Adrenal gland (tissue), 9 donors: ENCODE measurements at regions not wholly inside any gene's neighbourhood (a gene's known extent, or its start where the extent isn't known, plus 50 kb on each side); places are given as distances from the start of the nearest gene placed in this dataset.

Experiments used
- DNase-seq, 7 donors: peaks; one replicate each; pipeline ENCODE4 v3.0.0-alpha.2; 2019 to 2020
- H3K27ac ChIP-seq, 5 donors: fragments of 200-600 bp; sonication (generic) in 4 of 5; 1 replicate in 3 of 5; 2 replicates in 2 of 5; pipeline versions ENCODE4 v1.5.1 to v1.8.0; 2016 to 2020; ENCODE audit warnings: mild to moderate bottlenecking in 1 of 5
- H3K27me3 ChIP-seq: fragments of 200-600 bp; 2 replicates; pipeline ENCODE4 v1.8.0; 2021
- H3K36me3 ChIP-seq, 2 donors: fragments of 200-600 bp; replicated peaks in 1 of 2; 1 replicate in 1 of 2; 2 replicates in 1 of 2; pipeline versions ENCODE4 v1.5.1 to v1.8.0; 2018 to 2022
- H3K4me1 ChIP-seq, 2 donors: fragments of 200-600 bp; replicated peaks in 1 of 2; 1 replicate in 1 of 2; 2 replicates in 1 of 2; pipeline versions ENCODE4 v1.5.1 to v1.8.0; 2018 to 2021
- H3K4me3 ChIP-seq, 4 donors: fragments of 200-600 bp; sonication (generic) in 3 of 4; one replicate each; pipeline ENCODE4 v1.5.1; 2016 to 2018
- H3K9me3 ChIP-seq, 3 donors: fragments of 200-600 bp; sonication (generic) in 1 of 3; replicated peaks in 1 of 3; 1 replicate in 2 of 3; 2 replicates in 1 of 3; pipeline versions ENCODE4 v1.5.1 to v1.8.0; 2016 to 2021
- CTCF ChIP-seq, 6 experiments: fragments of 450-650 bp in 4 of 6; fragments of 200-600 bp in 2 of 6; sonication (generic) in 1 of 6; IDR thresholded peaks; 1 replicate in 5 of 6; 2 replicates in 1 of 6; pipeline versions ENCODE4 v1.5.1 to v1.8.0; 2016 to 2021; ENCODE audit warnings: antibody characterized with exemption in 6 of 6, mild to moderate bottlenecking in 2 of 6, moderate library complexity in 1 of 6
- POLR2A ChIP-seq, 2 donors: fragments of 450-650 bp; IDR thresholded peaks; one replicate each; pipeline ENCODE4 v1.6.1; 2017; ENCODE audit warnings: antibody characterized with exemption in 2 of 2, mild to moderate bottlenecking in 2 of 2, moderate library complexity in 1 of 2
- WGBS, 4 donors: extraction: QIAGEN DNeasy Blood & Tissue Kit in 2 of 4; methylation state at CpG; one replicate each; pipeline versions ENCODE4 v1.1.5 to v1.1.7; 2013 to 2017; 5-methylcytosine and 5-hydroxymethylcytosine counted together
- intact Hi-C, 2 donors: fragments of 100-400 bp; cut with DNase I; formaldehyde crosslinking; loops; one replicate each; pipeline versions ENCODE4 v1.14.1 to v1.15.0; 2022 to 2023
- donor health status: healthy with polysubstance abuse.
- donor health status: Bipolar disorder and iron deficiency.
- donor health status: DM: yes; HTN: yes; CAD: no.
- donor health status: DM: no; HTN: no; CAD: no.
- donor health status: DM: no; HTN: no; CAD: no.

DNA sequence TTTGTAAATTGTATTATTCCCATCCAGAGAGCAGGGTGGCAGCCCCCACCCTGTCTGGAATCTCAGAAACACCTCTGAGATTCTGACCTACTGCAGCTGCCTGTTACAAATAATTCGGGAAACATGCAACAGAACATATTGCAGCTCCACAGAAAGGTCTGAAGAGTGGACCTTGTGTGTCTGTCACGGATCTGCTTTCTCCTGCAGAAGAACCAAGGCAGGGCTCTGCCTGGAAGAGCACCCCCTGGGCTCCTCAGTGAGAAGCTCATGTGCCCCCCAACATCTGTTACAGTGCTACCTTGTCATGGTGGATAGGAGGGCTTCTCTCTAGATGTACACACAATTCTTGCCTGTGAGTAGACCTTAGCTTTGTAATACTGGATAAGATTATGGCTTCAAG lies 286.6 kb upstream of the GATB start:
- no peak overlapping the region for H3K4me3 ChIP-seq
- WGBS, 4 donors: 80 to 93% (median 88%) methylated on average over 2 of the region's 2 CpGs
- intact Hi-C loops: no loop called here

DNA sequence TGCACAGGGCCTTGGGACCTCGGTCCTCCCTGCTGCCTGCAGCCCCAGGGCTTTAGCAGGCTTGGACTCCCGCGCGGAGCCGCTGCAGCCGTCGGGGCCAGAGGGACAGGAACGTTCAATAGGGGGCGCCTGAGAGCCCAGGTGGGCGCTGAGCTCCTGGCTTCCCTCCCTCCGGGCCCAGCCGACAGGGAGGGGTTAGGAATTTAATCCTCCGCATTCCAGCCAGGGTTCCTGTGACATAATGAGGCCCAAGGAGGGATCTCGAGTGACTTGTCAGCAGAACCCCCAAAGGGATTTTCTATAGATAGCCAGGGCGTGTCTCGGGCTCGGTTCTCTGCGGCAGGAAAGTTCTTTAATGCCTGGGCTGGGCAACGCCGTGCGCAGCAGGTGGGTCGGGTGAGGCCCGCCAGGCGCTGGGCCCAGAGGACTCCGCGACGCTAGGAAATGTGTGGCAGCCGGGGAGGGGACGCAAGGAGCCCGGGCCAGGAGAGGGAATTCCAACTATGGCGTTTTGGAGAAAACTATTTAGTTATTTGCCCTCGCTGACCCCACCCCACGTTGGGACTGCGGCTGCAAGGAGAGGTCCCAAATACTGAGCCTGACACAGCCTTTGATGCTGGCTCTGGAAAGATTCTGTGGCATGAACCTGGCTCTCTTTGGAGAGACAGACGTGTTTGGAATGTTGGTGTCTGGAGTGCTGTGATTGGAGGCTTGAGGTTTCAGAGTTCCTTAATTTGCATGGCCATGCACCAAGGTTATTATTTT lies 285.2 kb upstream of the GATB start:
- no peaks in the 10 kb centered on the region for H3K36me3 ChIP-seq
- H3K9me3 ChIP-seq: no peaks in the 10 kb centered on the region
- no peak overlapping the region for H3K27ac ChIP-seq
- H3K4me3 ChIP-seq: no peak overlapping the region
- H3K27me3 ChIP-seq: no peaks in the 10 kb centered on the region
- WGBS, 4 donors: 43 to 55% (median 53%) methylated on average over 16 to 35 of the region's 35 CpGs
- H3K4me1 ChIP-seq: no peaks in the 10 kb centered on the region
- no peak for DNase-seq
- intact Hi-C loops: no loop called here
- TF ChIP-seq POLR2A (IDR thresholded peaks at IDR 0.05) (no peak), CTCF (IDR thresholded peaks at IDR 0.05) (peak in 1 of 6 experiments; percentile 23)

More for the DNA sequence above, 286.6 kb upstream of the GATB start:
- Histone ChIP-seq H3K27ac (no peak overlapping the region), H3K9me3 (no peaks in the 10 kb centered on the region), H3K4me1 (no peaks in the 10 kb centered on the region), H3K27me3 (no peaks in the 10 kb centered on the region), H3K36me3 (no peaks in the 10 kb centered on the region)
- no peak for DNase-seq
- no peak for TF ChIP-seq CTCF (IDR thresholded peaks at IDR 0.05)
- no peak for TF ChIP-seq POLR2A (IDR thresholded peaks at IDR 0.05)

DNA sequence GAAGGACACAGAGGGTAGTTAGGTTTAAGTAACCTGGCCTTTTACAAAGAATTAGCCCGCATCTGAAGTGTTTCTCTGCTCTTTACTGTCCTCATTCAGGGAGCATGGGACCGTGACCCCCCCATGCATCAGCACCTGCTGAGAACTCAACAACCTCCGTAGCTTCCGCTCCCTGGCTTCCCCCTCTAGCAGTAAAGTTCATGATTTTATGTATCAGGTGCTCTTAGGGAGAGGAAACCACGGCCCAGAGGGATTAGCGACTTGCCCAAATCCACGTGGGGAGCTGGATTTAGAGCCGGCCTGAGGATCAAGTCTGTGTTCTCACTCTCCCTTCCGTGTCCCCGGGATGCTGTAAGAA lies 284.6 kb upstream of the GATB start:
- Histone ChIP-seq H3K9me3 (no peaks in the 10 kb centered on the region), H3K4me1 (no peaks in the 10 kb centered on the region), H3K36me3 (no peaks in the 10 kb centered on the region), H3K4me3 (no peak overlapping the region), H3K27ac (no peak overlapping the region), H3K27me3 (no peaks in the 10 kb centered on the region)
- TF ChIP-seq POLR2A (IDR thresholded peaks at IDR 0.05) (no peak), CTCF (IDR thresholded peaks at IDR 0.05) (no peak)
- intact Hi-C loops: no loop called here
- DNase-seq: no peak
- WGBS, 4 donors: 53 to 62% (median 57%) methylated on average over 8 to 10 of the region's 10 CpGs

DNA sequence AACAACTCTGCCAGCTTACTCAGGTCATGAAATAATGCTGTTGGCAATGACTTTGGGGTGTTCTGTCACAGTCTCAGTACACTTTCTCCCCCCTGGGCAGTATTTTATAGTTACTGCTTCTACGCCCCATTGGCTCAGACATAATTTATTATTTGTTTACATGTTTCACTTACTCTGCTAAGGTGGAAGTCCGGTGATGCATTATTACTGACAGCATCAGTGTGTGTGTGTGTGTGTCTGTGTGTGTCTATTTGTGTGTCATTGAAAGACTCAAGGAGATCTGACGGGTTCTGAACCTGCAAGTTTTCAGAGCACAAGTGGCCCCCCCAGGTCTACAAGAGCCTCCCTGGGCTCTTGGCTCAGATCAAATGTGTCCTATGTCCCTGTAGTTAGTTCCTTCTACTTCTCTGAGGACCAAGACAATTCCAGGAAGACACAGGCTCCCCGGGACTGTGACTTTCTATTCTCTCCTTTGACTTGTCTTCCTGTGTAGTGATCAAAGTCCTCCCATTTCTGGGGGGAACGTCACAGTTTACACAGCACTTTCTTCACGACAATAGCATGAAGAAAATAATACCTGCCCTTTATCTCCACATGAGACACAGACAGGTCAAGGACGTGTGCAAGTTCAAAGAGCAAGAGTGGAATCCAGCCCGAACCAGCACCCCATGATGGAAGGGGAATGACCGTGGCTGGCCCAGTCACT lies 283.7 kb upstream of the GATB start:
- H3K27me3 ChIP-seq: no peaks in the 10 kb centered on the region
- no peaks in the 10 kb centered on the region for H3K36me3 ChIP-seq
- no peaks in the 10 kb centered on the region for H3K9me3 ChIP-seq
- intact Hi-C loops: no loop called here
- H3K4me1 ChIP-seq: no peaks in the 10 kb centered on the region
- no peak overlapping the region for H3K27ac ChIP-seq
- TF ChIP-seq CTCF (IDR thresholded peaks at IDR 0.05) (no peak), POLR2A (IDR thresholded peaks at IDR 0.05) (no peak)
- no peak overlapping the region for H3K4me3 ChIP-seq
- no peak for DNase-seq
- 68 to 81% (median 73%) methylated on average over 9 of the region's 9 CpGs for WGBS, 4 donors
